ENCODE measurements at regions not wholly inside any gene's neighbourhood (a gene's known extent, or its start where the extent isn't known, plus 50 kb on each side); places are given as distances from the start of the nearest gene placed in this dataset.

- Histone ChIP-seq H3K27me3 (ENCODE audit: low read depth) (peaks cover 46% of the 10 kb centered on the region), H3K27ac (replicated peaks) (no peak overlapping the region), H3K4me1 (no peaks in the 10 kb centered on the region), H3K9me3 (replicated peaks) (peaks cover 1% of the 10 kb centered on the region), H3K36me3 (no peaks in the 10 kb centered on the region), H3K4me3 (no peak overlapping the region)
- no peak for TF ChIP-seq CTCF (IDR thresholded peaks at IDR 0.05; ENCODE audit: borderline replicate concordance)
- no peak for DNase-seq
- intact Hi-C loops (cut with micrococcal nuclease) = no loop called here
Observed at GRCh38 chr19:28640506-28640905, 572.4 kb downstream of the UQCRFS1 start.

DNA sequence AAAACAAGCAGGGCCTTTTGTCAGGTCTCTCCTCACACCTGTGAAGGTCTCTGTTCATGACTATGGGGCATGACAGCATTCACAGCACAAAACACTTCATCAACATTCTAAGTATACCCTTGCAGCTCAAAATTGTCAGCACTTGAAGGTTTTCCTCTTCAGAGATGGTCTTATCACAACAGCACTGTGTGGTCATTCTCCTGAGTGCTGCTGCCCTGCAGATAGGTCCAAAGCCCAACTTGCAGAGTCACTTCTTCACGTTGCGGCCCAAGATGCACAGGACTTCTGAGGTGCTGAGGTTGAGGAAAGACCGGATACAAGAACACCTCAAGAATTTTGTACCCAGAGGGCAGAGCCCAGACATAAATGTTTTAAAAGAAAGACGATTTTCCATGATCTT is 574.5 kb downstream of the UQCRFS1 start:
- TF ChIP-seq CTCF (IDR thresholded peaks at IDR 0.05; ENCODE audit: borderline replicate concordance) = no peak
- no peak overlapping the region for H3K4me3 ChIP-seq
- no peak overlapping the region for H3K27ac ChIP-seq (replicated peaks)
- no peak for DNase-seq
- no peaks in the 10 kb centered on the region for H3K36me3 ChIP-seq
- H3K4me1 ChIP-seq = no peaks in the 10 kb centered on the region
- H3K27me3 ChIP-seq (ENCODE audit: low read depth) = peaks cover 46% of the 10 kb centered on the region
- H3K9me3 ChIP-seq (replicated peaks) = peaks cover 20% of the 10 kb centered on the region
- intact Hi-C loops (cut with micrococcal nuclease) = no loop called here

DNA sequence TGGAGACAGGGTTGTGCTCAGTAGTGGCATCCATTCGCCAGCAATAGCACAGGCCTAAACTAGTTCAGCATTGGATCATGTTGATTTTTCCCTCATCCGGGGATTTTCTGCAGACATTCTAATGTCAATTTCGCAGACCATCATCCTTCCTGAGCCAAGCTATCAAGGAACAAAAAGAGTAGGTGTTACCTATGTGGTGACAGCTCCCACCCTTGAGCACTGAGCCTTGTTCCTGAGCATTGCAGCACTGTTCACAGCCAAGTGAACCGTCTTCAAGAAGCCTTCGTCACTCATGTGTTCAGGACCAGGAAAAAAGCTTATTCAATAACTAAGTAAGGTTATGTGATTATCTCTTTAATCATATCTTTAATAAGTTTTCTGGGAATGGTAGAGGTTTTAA is 576.2 kb downstream of the UQCRFS1 start:
- Histone ChIP-seq H3K4me1 (no peaks in the 10 kb centered on the region), H3K36me3 (no peaks in the 10 kb centered on the region), H3K27me3 (ENCODE audit: low read depth) (peaks cover 38% of the 10 kb centered on the region), H3K4me3 (no peak overlapping the region), H3K27ac (replicated peaks) (no peak overlapping the region), H3K9me3 (replicated peaks) (peaks cover 20% of the 10 kb centered on the region)
- no peak for DNase-seq
- TF ChIP-seq CTCF (IDR thresholded peaks at IDR 0.05; ENCODE audit: borderline replicate concordance) = no peak
- intact Hi-C loops (cut with micrococcal nuclease) = no loop called here

GRCh38 chr19:28636016-28636629 is 576.8 kb downstream of the UQCRFS1 start:
- intact Hi-C loops (cut with micrococcal nuclease) = no loop called here
- H3K36me3 ChIP-seq = no peaks in the 10 kb centered on the region
- peaks cover 38% of the 10 kb centered on the region for H3K27me3 ChIP-seq (ENCODE audit: low read depth)
- H3K27ac ChIP-seq (replicated peaks) = no peak overlapping the region
- H3K4me1 ChIP-seq = no peaks in the 10 kb centered on the region
- no peak overlapping the region for H3K4me3 ChIP-seq
- DNase-seq = no peak
- H3K9me3 ChIP-seq (replicated peaks) = peaks cover 20% of the 10 kb centered on the region
- no peak for TF ChIP-seq CTCF (IDR thresholded peaks at IDR 0.05; ENCODE audit: borderline replicate concordance)

DNA sequence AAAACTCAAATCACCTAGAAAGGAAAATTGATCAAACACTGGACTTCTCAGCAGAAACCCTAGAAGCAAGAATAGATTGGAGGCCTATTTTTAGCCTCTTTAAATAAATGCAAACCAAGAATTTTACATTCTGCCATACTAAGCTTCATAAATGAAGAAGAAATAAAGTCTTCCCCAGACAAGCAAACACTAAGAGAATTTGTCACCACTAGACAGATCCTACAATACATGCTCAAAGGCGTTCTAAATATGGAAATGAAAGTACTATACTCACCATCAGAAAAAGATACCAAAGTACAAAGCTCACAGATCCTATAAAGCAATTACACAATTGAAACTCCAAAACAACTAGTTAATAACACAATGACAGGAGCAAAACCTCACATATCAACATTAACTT is 578.1 kb downstream of the UQCRFS1 start:
- no peak for TF ChIP-seq CTCF (IDR thresholded peaks at IDR 0.05; ENCODE audit: borderline replicate concordance)
- Histone ChIP-seq H3K27ac (replicated peaks) (no peak overlapping the region), H3K4me1 (no peaks in the 10 kb centered on the region), H3K9me3 (replicated peaks) (peaks cover 24% of the 10 kb centered on the region), H3K4me3 (no peak overlapping the region), H3K36me3 (no peaks in the 10 kb centered on the region), H3K27me3 (ENCODE audit: low read depth) (peaks cover 31% of the 10 kb centered on the region)
- DNase-seq = no peak
- intact Hi-C loops (cut with micrococcal nuclease) = loop anchor here (5.0 kb wide), 1 partner anchor 168 kb away; no protein-coding TSS in a partner anchor

Data from left ventricle myocardium inferior (tissue), 1 donor.